ENCODE measurements at regions not wholly inside any gene's neighbourhood (a gene's known extent, or its start where the extent isn't known, plus 50 kb on each side); places are given as distances from the start of the nearest gene placed in this dataset.

DNA sequence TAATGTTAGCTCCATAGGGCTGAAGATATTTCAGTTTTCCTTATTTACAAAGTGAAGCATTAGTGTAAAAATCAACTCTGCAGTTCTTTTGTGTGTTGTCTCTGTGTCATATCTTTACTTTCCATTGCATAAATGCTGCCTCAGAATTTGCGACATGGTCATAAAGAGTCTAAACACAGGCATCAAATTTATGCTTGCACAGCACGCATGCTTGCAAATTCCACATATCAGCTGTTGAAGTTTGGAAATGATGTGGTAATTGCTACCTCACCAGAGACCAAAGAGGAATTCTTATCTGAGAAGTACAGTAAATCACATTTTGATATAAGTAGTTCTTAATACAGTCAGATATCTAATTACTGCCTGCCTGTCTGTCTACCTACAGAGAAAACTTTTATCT, 348.2 kb upstream of the GRM3 start:
- no peak for DNase-seq (ENCODE audit: low read depth)
- no peak overlapping the region for H3K4me3 ChIP-seq (ENCODE audit: low read depth, low read length)
- in situ Hi-C loops (cut with HindIII; ENCODE audit: low sequenced_read_pairs), result no loop called here
- TF ChIP-seq, protein P1, sequence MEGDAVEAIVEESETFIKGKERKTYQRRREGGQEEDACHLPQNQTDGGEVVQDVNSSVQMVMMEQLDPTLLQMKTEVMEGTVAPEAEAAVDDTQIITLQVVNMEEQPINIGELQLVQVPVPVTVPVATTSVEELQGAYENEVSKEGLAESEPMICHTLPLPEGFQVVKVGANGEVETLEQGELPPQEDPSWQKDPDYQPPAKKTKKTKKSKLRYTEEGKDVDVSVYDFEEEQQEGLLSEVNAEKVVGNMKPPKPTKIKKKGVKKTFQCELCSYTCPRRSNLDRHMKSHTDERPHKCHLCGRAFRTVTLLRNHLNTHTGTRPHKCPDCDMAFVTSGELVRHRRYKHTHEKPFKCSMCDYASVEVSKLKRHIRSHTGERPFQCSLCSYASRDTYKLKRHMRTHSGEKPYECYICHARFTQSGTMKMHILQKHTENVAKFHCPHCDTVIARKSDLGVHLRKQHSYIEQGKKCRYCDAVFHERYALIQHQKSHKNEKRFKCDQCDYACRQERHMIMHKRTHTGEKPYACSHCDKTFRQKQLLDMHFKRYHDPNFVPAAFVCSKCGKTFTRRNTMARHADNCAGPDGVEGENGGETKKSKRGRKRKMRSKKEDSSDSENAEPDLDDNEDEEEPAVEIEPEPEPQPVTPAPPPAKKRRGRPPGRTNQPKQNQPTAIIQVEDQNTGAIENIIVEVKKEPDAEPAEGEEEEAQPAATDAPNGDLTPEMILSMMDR (IDR thresholded peaks at IDR 0.05; ENCODE audit: low read depth, low read length, missing control alignments), result no peak

DNA sequence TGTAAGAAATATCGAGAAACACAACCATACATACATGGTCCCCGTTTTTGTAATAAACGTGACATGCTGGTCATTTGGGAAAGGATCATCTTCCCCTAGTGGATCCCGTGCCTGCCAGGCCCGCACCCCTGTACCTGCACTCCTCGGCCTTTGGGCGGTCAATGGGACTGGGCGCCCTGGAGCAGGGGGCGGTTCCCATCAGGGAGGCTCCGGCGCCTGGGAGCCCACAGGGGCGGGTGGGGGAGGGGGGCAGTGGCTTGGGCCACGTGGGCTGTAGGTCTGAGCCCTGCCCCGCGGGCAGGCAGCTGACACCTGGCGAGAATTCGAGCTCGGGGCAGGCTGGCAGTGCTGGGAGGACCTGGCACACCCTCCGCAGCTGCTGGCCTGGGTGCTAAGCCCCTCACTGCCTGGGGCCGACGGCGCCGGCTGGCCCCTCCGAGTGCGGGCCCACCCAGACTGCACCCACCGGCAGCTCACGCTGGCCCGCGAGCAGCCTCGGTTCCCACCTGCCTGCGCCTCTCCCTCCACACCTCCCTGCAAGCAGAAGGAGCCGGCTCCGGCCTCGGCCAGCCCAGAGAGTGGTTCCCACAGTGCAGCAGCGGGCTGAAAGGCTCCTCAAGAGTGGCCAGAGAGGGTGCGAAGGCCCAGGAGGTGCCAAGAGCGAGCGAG, 361.6 kb upstream of the GRM3 start:
- DNase-seq (ENCODE audit: low read depth), result no peak
- no peak overlapping the region for H3K4me3 ChIP-seq (ENCODE audit: low read depth, low read length)
- in situ Hi-C loops (cut with HindIII; ENCODE audit: low sequenced_read_pairs), result no loop called here
- TF ChIP-seq, protein P1 (IDR thresholded peaks at IDR 0.05; ENCODE audit: low read depth, low read length, missing control alignments), result no peak

DNA sequence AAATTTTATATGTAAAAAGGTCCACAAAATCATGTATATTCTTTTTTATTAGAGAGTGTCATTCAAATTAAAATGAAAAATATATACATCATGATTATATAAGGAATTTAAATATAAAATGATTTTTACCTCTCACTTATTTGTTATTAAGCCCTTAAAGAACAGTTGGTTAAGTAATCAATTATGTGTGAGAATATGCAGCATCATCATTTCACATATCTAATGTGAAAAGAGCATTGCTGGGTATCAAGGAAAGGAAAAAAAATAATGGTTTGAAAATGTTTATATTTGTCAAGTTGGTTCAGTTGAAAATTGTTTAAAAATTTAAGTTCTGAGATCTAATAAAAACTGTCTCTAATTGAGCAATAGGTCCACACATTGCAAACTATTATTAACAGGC, 363.6 kb upstream of the GRM3 start:
- H3K4me3 ChIP-seq (ENCODE audit: low read depth, low read length), result no peak overlapping the region
- no peak for DNase-seq (ENCODE audit: low read depth)
- in situ Hi-C loops (cut with HindIII; ENCODE audit: low sequenced_read_pairs), result no loop called here
- TF ChIP-seq, protein P1 (IDR thresholded peaks at IDR 0.05; ENCODE audit: low read depth, low read length, missing control alignments), result no peak

DNA sequence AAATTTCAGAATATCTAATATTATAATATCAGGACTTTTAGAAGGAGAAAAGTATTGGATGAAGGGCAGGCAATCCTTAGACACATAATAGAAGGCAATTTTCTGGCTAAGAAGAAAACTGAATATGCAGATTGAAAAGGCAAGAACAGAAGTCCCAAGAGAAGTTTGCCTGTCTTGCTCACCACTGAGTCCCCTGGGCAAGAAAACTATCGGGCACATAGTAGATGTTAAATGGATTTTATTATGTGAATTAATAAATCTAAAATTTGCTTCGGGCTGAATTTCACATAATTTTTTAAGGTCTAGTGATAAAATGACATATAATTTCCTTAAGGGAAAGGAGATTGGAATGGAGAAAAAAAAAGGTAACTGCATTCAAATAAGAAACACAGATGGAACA, 380.9 kb upstream of the GRM3 start:
- in situ Hi-C loops (cut with HindIII; ENCODE audit: low sequenced_read_pairs), result no loop called here
- H3K4me3 ChIP-seq (ENCODE audit: low read depth, low read length), result no peak overlapping the region
- DNase-seq (ENCODE audit: low read depth), result no peak
- TF ChIP-seq, protein P1 (IDR thresholded peaks at IDR 0.05; ENCODE audit: low read depth, low read length, missing control alignments), result no peak

DNA sequence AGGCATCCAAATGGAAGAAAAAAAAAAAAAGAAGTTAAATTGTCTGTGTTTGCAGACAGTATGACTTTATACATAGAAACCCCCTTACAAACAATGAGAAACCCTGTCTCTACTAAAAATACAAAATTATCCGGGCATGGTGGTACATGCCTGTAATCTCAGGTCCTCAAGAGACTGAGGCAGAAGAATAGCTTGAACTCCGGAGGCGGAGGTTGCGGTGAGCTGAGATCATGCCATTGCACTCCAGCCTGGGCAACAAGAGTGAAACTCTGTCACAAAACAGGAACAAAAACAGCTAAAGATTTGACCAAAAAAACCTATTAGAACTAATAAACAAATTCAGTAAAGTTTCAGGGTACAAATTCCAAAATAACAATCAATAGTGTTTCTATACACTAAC, 385.8 kb upstream of the GRM3 start:
- TF ChIP-seq, protein P1 (IDR thresholded peaks at IDR 0.05; ENCODE audit: low read depth, low read length, missing control alignments), result no peak
- in situ Hi-C loops (cut with HindIII; ENCODE audit: low sequenced_read_pairs), result no loop called here
- no peak overlapping the region for H3K4me3 ChIP-seq (ENCODE audit: low read depth, low read length)
- DNase-seq (ENCODE audit: low read depth), result no peak

DNA sequence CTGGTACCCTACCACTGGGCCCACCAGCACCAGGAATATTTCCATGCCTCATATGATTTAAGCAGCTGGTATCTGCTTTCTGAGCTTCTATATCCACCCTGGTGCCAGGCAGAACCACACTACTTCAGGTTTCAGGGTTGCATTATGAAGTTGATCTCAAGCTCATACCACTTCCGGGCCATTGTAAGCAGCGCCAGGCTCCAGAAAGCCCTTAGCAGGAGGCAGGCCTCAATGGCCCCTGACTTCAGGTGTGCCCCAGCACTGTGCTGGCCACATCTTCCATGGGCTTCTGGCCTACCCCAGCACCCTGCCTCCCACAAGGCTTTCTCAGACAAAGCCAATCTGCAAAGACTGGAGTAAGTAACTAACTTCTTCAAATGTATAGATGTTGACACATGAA, 391.3 kb upstream of the GRM3 start:
- in situ Hi-C loops (cut with HindIII; ENCODE audit: low sequenced_read_pairs), result no loop called here
- H3K4me3 ChIP-seq (ENCODE audit: low read depth, low read length), result no peak overlapping the region
- TF ChIP-seq, protein P1 (IDR thresholded peaks at IDR 0.05; ENCODE audit: low read depth, low read length, missing control alignments), result no peak
- no peak for DNase-seq (ENCODE audit: low read depth)
